H7 (cell line): ENCODE measurements at regions not wholly inside any gene's neighbourhood (a gene's known extent, or its start where the extent isn't known, plus 50 kb on each side); places are given as distances from the start of the nearest gene placed in this dataset.

Experiments
- DNase-seq: peaks from one replicate; pipeline ENCODE4 v3.0.0; 2012
- H3K27me3 ChIP-seq: 2 replicates; pipeline ENCODE4 v1.6.0; 2011; ENCODE audit warnings: mild to moderate bottlenecking, low read length; ENCODE audit not compliant: control insufficient read depth, insufficient read depth
- H3K36me3 ChIP-seq: replicated peaks from 2 replicates; pipeline ENCODE4 v1.5.1; 2011; ENCODE audit warnings: low read length; ENCODE audit not compliant: control insufficient read depth, insufficient read depth
- H3K4me3 ChIP-seq: 2 replicates; pipeline ENCODE4 v1.5.1; 2011; ENCODE audit warnings: low read depth, mild to moderate bottlenecking, control low read depth, low read length, moderate library complexity; ENCODE audit not compliant: insufficient read depth

GRCh38 chr4:37001688-37002436 lies 242.7 kb upstream of the NWD2 start:
- DNase-seq, result no peak
- no peaks in the 10 kb centered on the region for H3K27me3 ChIP-seq
- no peaks in the 10 kb centered on the region for H3K36me3 ChIP-seq
- H3K4me3 ChIP-seq, result no peak overlapping the region

GRCh38 chr4:37002625-37003024 lies 241.9 kb upstream of the NWD2 start:
- H3K36me3 ChIP-seq, result no peaks in the 10 kb centered on the region
- peak; percentile 5 for DNase-seq
- H3K27me3 ChIP-seq, result no peaks in the 10 kb centered on the region
- no peak overlapping the region for H3K4me3 ChIP-seq

- Histone ChIP-seq H3K27me3 (no peaks in the 10 kb centered on the region), H3K36me3 (no peaks in the 10 kb centered on the region)
Measured at GRCh38 chr4:37008199-37008598, 236.3 kb upstream of the NWD2 start.

GRCh38 chr4:37014584-37014983 lies 230.0 kb upstream of the NWD2 start:
- H3K27me3 ChIP-seq, result no peaks in the 10 kb centered on the region
- H3K36me3 ChIP-seq, result no peaks in the 10 kb centered on the region

More at GRCh38 chr4:37008199-37008598, 236.3 kb upstream of the NWD2 start:
- H3K4me3 ChIP-seq, result no peak overlapping the region
- DNase-seq, result no peak

GRCh38 chr4:37015391-37015790 lies 229.2 kb upstream of the NWD2 start:
- Histone ChIP-seq H3K36me3 (no peaks in the 10 kb centered on the region), H3K27me3 (no peaks in the 10 kb centered on the region), H3K4me3 (no peak overlapping the region)
- no peak for DNase-seq

More at GRCh38 chr4:37014584-37014983, 230.0 kb upstream of the NWD2 start:
- H3K4me3 ChIP-seq, result no peak overlapping the region
- no peak for DNase-seq

GRCh38 chr4:37023504-37023903 lies 221.0 kb upstream of the NWD2 start:
- Histone ChIP-seq H3K27me3 (no peaks in the 10 kb centered on the region), H3K36me3 (no peaks in the 10 kb centered on the region), H3K4me3 (no peak overlapping the region)
- DNase-seq, result no peak

GRCh38 chr4:37023996-37024395 lies 220.5 kb upstream of the NWD2 start:
- no peak for DNase-seq
- Histone ChIP-seq H3K27me3 (no peaks in the 10 kb centered on the region), H3K4me3 (no peak overlapping the region), H3K36me3 (no peaks in the 10 kb centered on the region)

- no peaks in the 10 kb centered on the region for H3K36me3 ChIP-seq
- H3K27me3 ChIP-seq, result no peaks in the 10 kb centered on the region
- no peak for DNase-seq
- H3K4me3 ChIP-seq, result no peak overlapping the region
Measured at GRCh38 chr4:37040816-37041215, 203.7 kb upstream of the NWD2 start.

GRCh38 chr4:37043342-37043741 lies 201.2 kb upstream of the NWD2 start:
- no peaks in the 10 kb centered on the region for H3K36me3 ChIP-seq
- no peak overlapping the region for H3K4me3 ChIP-seq
- no peaks in the 10 kb centered on the region for H3K27me3 ChIP-seq
- no peak for DNase-seq

- H3K27me3 ChIP-seq, result no peaks in the 10 kb centered on the region
- no peaks in the 10 kb centered on the region for H3K36me3 ChIP-seq
- no peak for DNase-seq
- H3K4me3 ChIP-seq, result no peak overlapping the region
Measured at GRCh38 chr4:37051111-37051510, 193.4 kb upstream of the NWD2 start.

- DNase-seq, result no peak
- Histone ChIP-seq H3K27me3 (no peaks in the 10 kb centered on the region), H3K36me3 (no peaks in the 10 kb centered on the region), H3K4me3 (no peak overlapping the region)
Measured at GRCh38 chr4:37051866-37052265, 192.7 kb upstream of the NWD2 start.

GRCh38 chr4:37054531-37055077 lies 189.9 kb upstream of the NWD2 start:
- no peaks in the 10 kb centered on the region for H3K36me3 ChIP-seq
- H3K27me3 ChIP-seq, result no peaks in the 10 kb centered on the region
- DNase-seq, result peak; percentile 1
- H3K4me3 ChIP-seq, result no peak overlapping the region

GRCh38 chr4:37058826-37059225 lies 185.7 kb upstream of the NWD2 start:
- no peaks in the 10 kb centered on the region for H3K27me3 ChIP-seq
- H3K36me3 ChIP-seq, result no peaks in the 10 kb centered on the region
- no peak overlapping the region for H3K4me3 ChIP-seq
- no peak for DNase-seq

GRCh38 chr4:37066159-37066558 lies 178.4 kb upstream of the NWD2 start:
- Histone ChIP-seq H3K27me3 (no peaks in the 10 kb centered on the region), H3K36me3 (no peaks in the 10 kb centered on the region), H3K4me3 (no peak overlapping the region)
- no peak for DNase-seq

GRCh38 chr4:37068580-37068979 lies 176.0 kb upstream of the NWD2 start:
- H3K36me3 ChIP-seq, result no peaks in the 10 kb centered on the region
- DNase-seq, result peak; percentile 16
- H3K27me3 ChIP-seq, result no peaks in the 10 kb centered on the region
- no peak overlapping the region for H3K4me3 ChIP-seq
